ENCODE measurements at regions not wholly inside any gene's neighbourhood (a gene's known extent, or its start where the extent isn't known, plus 50 kb on each side); places are given as distances from the start of the nearest gene placed in this dataset.

GRCh38 chr1:57922130-57922529, 498.3 kb upstream of the DAB1 start:
- no peak for DNase-seq (ENCODE audit: low read depth)

DNA sequence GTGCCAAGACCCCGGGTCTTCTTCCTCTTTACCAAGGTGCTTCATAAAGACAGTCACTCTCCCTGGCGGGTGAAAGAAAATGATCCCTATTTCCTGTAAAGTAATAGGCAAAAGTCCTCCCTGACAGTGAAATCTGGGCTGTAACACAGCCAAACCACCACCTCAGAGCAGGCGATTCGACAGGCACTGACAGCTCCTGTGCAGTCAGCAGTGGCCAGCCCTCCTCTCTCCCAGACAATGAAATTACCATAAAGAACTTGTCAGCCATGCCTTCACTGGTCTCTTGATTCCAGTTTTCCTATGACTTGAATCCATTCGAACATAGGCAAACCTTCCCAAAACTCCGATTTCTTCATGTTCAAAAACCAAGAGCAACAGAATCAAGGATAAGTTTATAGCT, 492.2 kb upstream of the DAB1 start:
- H3K4me3 ChIP-seq (ENCODE audit: low read depth, low read length) = no peak overlapping the region
- DNase-seq (ENCODE audit: low read depth) = no peak

More at GRCh38 chr1:57922130-57922529, 498.3 kb upstream of the DAB1 start:
- no peak overlapping the region for H3K4me3 ChIP-seq (ENCODE audit: low read depth, low read length)

GRCh38 chr1:57911427-57911826, 487.6 kb upstream of the DAB1 start:
- no peak for DNase-seq (ENCODE audit: low read depth)
- H3K4me3 ChIP-seq (ENCODE audit: low read depth, low read length) = no peak overlapping the region

GRCh38 chr1:57910782-57911181, 486.9 kb upstream of the DAB1 start:
- no peak for DNase-seq (ENCODE audit: low read depth)
- no peak overlapping the region for H3K4me3 ChIP-seq (ENCODE audit: low read depth, low read length)

DNA sequence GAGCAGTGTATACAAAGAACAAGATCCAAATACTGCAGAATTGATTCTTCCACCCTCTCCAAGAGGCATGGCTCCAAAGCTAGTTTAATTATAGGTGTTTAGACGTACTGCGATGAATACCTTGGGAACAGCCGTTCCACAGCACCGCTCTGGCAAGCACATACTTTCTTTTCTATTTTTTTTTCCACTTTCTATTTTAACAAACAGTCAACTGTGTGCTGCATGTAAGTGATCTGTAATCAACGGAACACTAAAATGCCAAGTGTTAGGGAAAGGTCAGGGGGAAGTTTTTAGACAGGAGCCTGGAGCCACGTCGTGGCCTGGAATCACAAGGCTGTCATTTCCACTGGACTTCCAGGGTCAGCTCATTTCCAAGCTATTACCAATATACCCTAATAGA, 486.4 kb upstream of the DAB1 start:
- no peak for DNase-seq (ENCODE audit: low read depth)
- no peak overlapping the region for H3K4me3 ChIP-seq (ENCODE audit: low read depth, low read length)

- no peak for DNase-seq (ENCODE audit: low read depth)
- no peak overlapping the region for H3K4me3 ChIP-seq (ENCODE audit: low read depth, low read length)
Measured at GRCh38 chr1:57908147-57908890, 484.5 kb upstream of the DAB1 start.

DNA sequence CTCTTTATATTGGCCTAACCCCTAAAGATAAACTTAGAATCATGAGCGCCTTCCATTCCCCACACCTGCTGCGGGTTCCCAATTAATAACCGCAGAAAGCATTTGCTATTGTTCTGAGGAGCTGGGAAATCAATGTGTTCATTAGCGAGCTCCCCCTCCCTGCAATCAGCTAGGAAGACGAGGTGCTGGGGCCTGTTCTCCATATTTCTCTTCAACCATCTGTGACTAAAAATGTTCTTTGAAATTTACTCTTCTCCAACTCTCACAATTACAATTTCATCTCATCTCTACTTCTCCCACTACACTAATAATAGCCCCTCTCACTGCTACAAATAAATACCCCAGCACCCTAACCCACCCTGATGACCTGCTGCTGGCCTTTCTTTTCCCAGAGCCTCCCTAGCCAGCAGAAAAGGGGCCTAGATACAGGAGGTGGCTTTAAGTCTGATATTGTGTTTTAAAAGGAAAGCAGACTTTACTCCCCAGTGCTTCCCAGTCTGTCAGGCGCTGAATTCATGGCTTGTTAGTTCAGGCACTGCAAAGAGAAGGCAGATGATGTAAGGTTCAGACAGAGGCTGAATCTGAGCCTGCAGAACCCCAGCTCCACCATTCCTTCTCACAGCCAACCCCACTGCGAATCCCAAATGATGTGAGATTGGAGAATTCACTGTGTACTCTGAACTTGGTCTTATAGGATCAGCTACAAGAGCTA, 477.5 kb upstream of the DAB1 start:
- no peak overlapping the region for H3K4me3 ChIP-seq (ENCODE audit: low read depth, low read length)
- DNase-seq (ENCODE audit: low read depth) = no peak

- DNase-seq (ENCODE audit: low read depth) = no peak
- no peak overlapping the region for H3K4me3 ChIP-seq (ENCODE audit: low read depth, low read length)
Measured at GRCh38 chr1:57898531-57898930, 474.7 kb upstream of the DAB1 start.

DNA sequence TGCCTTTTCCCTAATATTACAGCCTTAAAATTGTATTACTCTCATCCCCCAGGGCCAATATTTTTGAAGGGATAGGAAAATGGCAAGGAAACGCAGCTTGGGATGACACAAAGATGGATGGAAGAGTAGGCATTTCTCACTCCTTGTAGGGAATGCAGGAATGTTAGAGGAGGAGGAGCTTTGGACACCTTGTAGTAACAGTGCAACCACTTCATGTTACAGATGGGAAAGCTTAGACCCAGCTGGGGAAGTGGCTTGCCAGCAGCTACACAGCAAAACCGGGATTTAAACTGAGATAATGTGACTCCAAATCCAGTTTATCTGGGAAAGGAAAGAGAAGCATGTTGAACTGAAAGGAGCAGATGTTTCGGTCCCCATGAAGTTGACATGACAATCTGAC, 473.7 kb upstream of the DAB1 start:
- H3K4me3 ChIP-seq (ENCODE audit: low read depth, low read length) = no peak overlapping the region
- no peak for DNase-seq (ENCODE audit: low read depth)

GRCh38 chr1:57894315-57894714, 470.5 kb upstream of the DAB1 start:
- H3K4me3 ChIP-seq (ENCODE audit: low read depth, low read length) = no peak overlapping the region
- DNase-seq (ENCODE audit: low read depth) = no peak

DNA sequence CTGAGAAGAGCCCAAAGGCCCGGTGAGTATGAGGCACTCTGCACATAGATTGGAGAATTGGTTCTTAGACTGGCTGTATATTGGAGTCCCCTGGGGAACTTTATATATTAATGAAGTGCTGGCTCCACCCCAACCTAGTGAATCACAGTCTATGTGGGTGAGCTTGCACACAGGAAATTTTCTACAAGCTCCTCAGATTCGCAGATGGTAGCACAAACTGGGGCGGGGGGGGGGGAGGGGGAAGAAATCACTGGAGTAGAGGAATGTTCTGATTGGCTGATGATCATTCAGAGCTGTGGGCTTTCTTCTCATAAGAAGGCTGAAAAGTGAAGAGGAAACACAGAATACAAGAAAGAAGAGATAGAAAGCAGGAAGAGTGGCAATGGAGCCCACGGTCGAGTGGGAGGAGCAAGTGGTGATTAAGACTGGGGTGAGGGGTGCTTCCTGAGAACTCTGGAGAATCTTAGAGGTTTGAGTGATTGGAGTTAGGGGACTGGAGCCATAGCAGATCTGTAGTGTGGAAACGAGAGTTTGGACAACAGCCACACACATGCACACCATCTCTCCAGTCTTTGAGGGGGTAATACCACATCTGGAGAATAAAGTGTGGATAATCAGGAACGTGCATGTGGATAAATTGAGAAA, 465.9 kb upstream of the DAB1 start:
- DNase-seq (ENCODE audit: low read depth) = peak; percentile 18
- no peak overlapping the region for H3K4me3 ChIP-seq (ENCODE audit: low read depth, low read length)

GRCh38 chr1:57887964-57888491, 464.2 kb upstream of the DAB1 start:
- no peak overlapping the region for H3K4me3 ChIP-seq (ENCODE audit: low read depth, low read length)
- no peak for DNase-seq (ENCODE audit: low read depth)

- DNase-seq (ENCODE audit: low read depth) = no peak
- H3K4me3 ChIP-seq (ENCODE audit: low read depth, low read length) = no peak overlapping the region
Measured at GRCh38 chr1:57886376-57886775, 462.5 kb upstream of the DAB1 start.

DNA sequence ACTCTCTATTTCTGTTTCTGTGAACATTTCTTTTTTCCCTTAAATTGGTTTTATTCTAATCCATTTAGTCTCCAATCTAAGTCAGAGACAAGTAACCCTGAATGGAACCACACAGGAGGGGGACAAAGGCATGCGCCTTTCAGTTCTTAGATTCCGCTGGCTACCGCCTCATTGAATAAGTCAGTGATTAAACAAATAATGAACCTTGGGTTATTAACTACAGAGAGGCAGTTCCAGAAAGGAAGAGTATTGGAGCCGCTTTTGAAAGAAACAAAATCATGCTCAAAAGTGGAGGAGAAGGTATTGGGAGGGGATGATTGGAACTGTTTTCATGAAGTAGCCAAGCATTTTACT, 459.8 kb upstream of the DAB1 start:
- no peak for DNase-seq (ENCODE audit: low read depth)
- H3K4me3 ChIP-seq (ENCODE audit: low read depth, low read length) = no peak overlapping the region

DNA sequence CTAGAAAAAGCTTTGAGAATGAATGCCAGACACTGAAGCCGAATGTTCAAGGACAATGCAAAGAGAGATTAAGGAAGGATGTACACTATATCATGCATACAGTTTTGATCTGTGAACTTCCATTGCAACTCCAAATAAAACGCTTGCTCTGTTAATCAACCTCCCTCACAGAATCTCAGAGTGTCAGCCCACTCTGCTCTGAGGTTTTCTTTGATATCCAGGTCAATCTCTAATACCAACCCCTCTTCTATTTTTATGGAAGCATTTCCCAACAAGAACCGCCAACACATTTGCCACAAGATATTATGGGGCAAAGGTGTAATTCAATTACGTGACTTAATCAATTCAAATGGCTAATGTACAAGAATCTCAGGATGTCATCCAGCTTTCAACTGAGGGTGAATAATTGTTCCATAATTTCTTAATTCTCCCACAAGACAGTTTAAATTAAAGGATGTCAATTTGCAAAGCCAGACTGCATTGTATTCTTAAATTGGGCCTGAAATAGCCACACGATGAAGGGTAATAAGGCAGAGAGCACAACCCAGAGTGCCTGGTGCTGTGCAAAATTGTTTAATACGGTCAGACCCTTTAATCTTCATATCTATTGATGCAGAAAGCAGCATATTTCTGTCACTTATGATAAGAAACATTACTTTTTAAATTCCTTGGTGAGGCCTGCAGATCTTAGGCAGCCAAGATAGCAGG, 459.2 kb upstream of the DAB1 start:
- H3K4me3 ChIP-seq (ENCODE audit: low read depth, low read length) = no peak overlapping the region
- no peak for DNase-seq (ENCODE audit: low read depth)

DNA sequence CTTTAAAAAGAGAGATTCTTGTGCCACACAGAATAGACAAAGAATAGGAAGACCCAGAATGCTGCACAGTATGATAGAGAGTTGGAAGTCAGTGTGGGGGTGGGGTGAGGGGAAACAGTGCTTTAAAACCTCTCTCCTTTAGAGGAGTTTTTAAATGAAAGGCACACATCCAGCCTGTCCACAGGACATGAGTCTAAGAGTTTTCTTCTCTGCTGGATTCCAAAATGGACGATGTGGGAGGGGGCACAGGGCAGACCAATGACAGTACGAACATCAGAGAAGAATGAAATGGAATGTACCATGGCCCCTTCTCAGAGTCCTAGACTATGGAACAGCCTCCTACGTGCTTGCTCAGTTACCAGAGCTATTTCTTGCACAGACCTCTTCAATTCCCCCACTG, 458.2 kb upstream of the DAB1 start:
- no peak for DNase-seq (ENCODE audit: low read depth)
- H3K4me3 ChIP-seq (ENCODE audit: low read depth, low read length) = no peak overlapping the region

DNA sequence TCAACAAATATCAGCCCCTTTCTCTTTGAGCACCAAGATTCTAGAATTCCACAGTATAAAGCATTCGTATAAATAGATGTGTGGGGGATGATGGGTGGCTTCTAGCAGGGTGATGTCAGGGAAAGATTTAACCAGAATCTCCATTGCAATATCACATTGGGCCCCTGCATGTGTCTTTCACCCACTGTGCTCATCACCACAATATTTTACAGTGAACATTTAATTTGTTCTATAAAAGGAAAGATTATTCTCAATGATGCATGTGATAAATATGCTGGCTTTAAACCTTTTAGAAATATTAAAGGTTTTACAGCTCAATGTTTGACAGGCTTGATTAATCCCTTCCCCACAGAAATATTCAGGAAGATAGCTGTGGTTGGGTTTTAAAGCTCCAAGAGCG, 457.8 kb upstream of the DAB1 start:
- DNase-seq (ENCODE audit: low read depth) = no peak
- H3K4me3 ChIP-seq (ENCODE audit: low read depth, low read length) = no peak overlapping the region

DNA sequence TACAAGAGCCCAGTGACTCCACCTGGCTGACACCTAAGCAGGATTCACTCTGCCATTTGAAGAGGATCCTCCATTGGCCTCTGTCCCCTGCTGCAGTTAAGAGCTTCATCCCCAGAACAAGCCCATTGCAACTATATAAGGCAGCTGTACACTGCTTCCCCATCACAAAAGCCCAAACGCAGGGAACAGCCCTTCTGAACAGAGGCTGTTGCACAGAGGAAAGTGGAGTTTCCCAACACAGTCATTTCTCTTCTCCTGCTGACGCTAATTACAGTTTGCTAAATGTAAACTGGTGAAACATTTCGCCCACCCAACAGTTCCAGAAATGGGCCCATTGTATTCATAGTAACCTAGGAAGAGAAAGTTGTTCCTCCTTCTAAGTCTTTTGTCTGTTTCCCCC, 455.8 kb upstream of the DAB1 start:
- H3K4me3 ChIP-seq (ENCODE audit: low read depth, low read length) = no peak overlapping the region
- DNase-seq (ENCODE audit: low read depth) = no peak

GRCh38 chr1:57874418-57874877, 450.6 kb upstream of the DAB1 start:
- DNase-seq (ENCODE audit: low read depth) = no peak
- no peak overlapping the region for H3K4me3 ChIP-seq (ENCODE audit: low read depth, low read length)

- no peak overlapping the region for H3K4me3 ChIP-seq (ENCODE audit: low read depth, low read length)
- no peak for DNase-seq (ENCODE audit: low read depth)
Measured at GRCh38 chr1:57872913-57873312, 449.1 kb upstream of the DAB1 start.
